Panc1 (cell line): ENCODE measurements at regions not wholly inside any gene's neighbourhood (a gene's known extent, or its start where the extent isn't known, plus 50 kb on each side); places are given as distances from the start of the nearest gene placed in this dataset.

Experiments
- POLR2AphosphoS5 ChIP-seq: IDR thresholded peaks from 2 replicates; pipeline ENCODE4 v1.6.1; 2012; ENCODE audit warnings: mild to moderate bottlenecking, low read depth, low read length, moderate library complexity
- TCF7L2 ChIP-seq: IDR thresholded peaks from 2 replicates; pipeline ENCODE4 v1.6.1; 2011; ENCODE audit warnings: mild to moderate bottlenecking, low read depth, low read length, inconsistent platforms
- TF ChIP-seq, protein P1 (sequence below): fragments of 450-650 bp; IDR thresholded peaks from 2 replicates; pipeline ENCODE4 v1.5.1; 2017; ENCODE audit warnings: mild to moderate bottlenecking

DNA sequence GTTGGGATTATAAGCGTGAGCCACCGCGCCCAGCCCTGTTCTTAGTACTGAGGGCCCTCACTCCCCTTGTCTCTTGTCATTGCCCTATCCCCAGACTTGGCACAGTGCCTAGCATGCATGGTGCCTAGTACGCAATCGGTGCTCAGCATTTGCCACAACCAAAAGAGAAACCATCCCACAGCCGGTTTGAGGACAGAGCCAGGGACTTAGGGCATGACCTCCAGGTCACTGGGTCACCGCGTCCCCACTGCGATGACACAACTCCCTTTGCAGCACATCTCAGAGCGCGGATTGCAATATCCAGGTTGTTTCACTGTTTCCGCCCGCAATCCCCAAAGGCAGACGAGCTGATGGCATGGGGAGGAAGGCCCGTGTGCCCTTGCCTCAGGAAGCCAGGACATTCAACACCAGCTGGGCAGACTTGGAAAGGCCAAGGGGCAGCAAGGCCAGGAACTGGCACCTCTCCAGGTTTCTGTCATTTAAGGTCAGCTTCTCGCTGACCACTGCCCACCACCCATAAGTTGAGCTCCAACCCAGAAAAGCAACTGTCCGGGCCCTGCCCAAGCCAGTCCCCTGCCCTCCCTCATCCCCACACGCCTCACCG lies 274.5 kb downstream of the MRTFB start:
- TF ChIP-seq POLR2AphosphoS5 (no peak), TCF7L2 (no peak)
- TF ChIP-seq, protein P1, sequence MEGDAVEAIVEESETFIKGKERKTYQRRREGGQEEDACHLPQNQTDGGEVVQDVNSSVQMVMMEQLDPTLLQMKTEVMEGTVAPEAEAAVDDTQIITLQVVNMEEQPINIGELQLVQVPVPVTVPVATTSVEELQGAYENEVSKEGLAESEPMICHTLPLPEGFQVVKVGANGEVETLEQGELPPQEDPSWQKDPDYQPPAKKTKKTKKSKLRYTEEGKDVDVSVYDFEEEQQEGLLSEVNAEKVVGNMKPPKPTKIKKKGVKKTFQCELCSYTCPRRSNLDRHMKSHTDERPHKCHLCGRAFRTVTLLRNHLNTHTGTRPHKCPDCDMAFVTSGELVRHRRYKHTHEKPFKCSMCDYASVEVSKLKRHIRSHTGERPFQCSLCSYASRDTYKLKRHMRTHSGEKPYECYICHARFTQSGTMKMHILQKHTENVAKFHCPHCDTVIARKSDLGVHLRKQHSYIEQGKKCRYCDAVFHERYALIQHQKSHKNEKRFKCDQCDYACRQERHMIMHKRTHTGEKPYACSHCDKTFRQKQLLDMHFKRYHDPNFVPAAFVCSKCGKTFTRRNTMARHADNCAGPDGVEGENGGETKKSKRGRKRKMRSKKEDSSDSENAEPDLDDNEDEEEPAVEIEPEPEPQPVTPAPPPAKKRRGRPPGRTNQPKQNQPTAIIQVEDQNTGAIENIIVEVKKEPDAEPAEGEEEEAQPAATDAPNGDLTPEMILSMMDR: no peak
